Upper lobe of left lung (tissue), 4 donors: ENCODE measurements at regions not wholly inside any gene's neighbourhood (a gene's known extent, or its start where the extent isn't known, plus 50 kb on each side); places are given as distances from the start of the nearest gene placed in this dataset.

Experiments used
- CTCF ChIP-seq, 6 experiments: fragments of 450-650 bp in 4 of 6; fragments of 200-600 bp in 2 of 6; sonication (generic) in 2 of 6; IDR thresholded peaks; one replicate each; pipeline ENCODE4 v1.5.1; 2016 to 2019; ENCODE audit warnings: antibody characterized with exemption in 6 of 6
- EP300 ChIP-seq, 4 donors: sonication (generic); formaldehyde crosslinking; IDR thresholded peaks; one replicate each; pipeline ENCODE4 v1.5.1; 2017; ENCODE audit warnings: antibody characterized with exemption in 4 of 4, control low read depth in 2 of 4
- POLR2A ChIP-seq, 4 donors: fragments of 450-650 bp; IDR thresholded peaks; one replicate each; pipeline ENCODE4 v1.5.1; 2016 to 2017; ENCODE audit warnings: antibody characterized with exemption in 4 of 4, mild to moderate bottlenecking in 2 of 4
- POLR2AphosphoS5 ChIP-seq, 2 donors: sonication (generic); formaldehyde crosslinking; IDR thresholded peaks; one replicate each; pipeline ENCODE4 v1.5.1; 2017; ENCODE audit warnings: antibody characterized with exemption in 2 of 2

- TF ChIP-seq POLR2A (IDR thresholded peaks at IDR 0.05) (no peak), POLR2AphosphoS5 (IDR thresholded peaks at IDR 0.05) (no peak), CTCF (IDR thresholded peaks at IDR 0.05) (no peak), EP300 (IDR thresholded peaks at IDR 0.05) (no peak)
Measured at GRCh38 chr7:54859545-54859944, 100.5 kb upstream of the SEC61G start.
